Activated CD8-positive, alpha-beta T cell treated with anti-CD3 and anti-CD28 coated beads for 36 hours (primary cell): ENCODE measurements at regions not wholly inside any gene's neighbourhood (a gene's known extent, or its start where the extent isn't known, plus 50 kb on each side); places are given as distances from the start of the nearest gene placed in this dataset.

ENCODE experiments used
- ATAC-seq: fragments of 200-7000 bp; cut with Tn5 transposase; one replicate; pipeline ENCODE4 v1.10.0; 2021; ENCODE audit warnings: mild to moderate bottlenecking, moderate library complexity
- CTCF ChIA-PET: fragments of 350-600 bp; sonication (Branson Sonifier 250); formaldehyde crosslinking; loops from one replicate; lab custom pipeline; 2021; ENCODE audit warnings: antibody characterized with exemption; lab: Charles Lee
- POLR2A ChIA-PET: fragments of 350-600 bp; sonication (Branson Sonifier 250); formaldehyde crosslinking; loops from one replicate; lab custom pipeline; 2021; ENCODE audit warnings: antibody characterized with exemption; lab: Charles Lee
- DNase-seq: peaks from one replicate; pipeline ENCODE4 v3.0.0-alpha.2; 2020
- H3K27ac Mint-ChIP-seq: one replicate; pipeline ENCODE4 v1.8.0; 2021; ENCODE audit warnings: mild to moderate bottlenecking, mixed read lengths
- H3K27me3 Mint-ChIP-seq: one replicate; pipeline ENCODE4 v1.8.0; 2021; ENCODE audit warnings: mixed read lengths
- H3K36me3 Mint-ChIP-seq: one replicate; pipeline ENCODE4 v1.8.0; 2021; ENCODE audit warnings: low read depth, mixed read lengths
- H3K4me1 Mint-ChIP-seq: one replicate; pipeline ENCODE4 v1.8.0; 2021; ENCODE audit warnings: low read depth, mixed read lengths
- H3K4me3 Mint-ChIP-seq: one replicate; pipeline ENCODE4 v1.8.0; 2021; ENCODE audit warnings: mild to moderate bottlenecking, moderate library complexity, mixed read lengths
- H3K9me3 Mint-ChIP-seq: one replicate; pipeline ENCODE4 v1.8.0; 2021; ENCODE audit warnings: mixed read lengths
- intact Hi-C: fragments of 100-400 bp; cut with micrococcal nuclease; formaldehyde crosslinking; loops from one replicate; pipeline ENCODE4 v1.10.0; 2022
- TF ChIP-seq, protein P1 (sequence below): fragments of 200-600 bp; IDR thresholded peaks from one replicate; pipeline ENCODE4 v1.8.0; 2022; ENCODE audit warnings: antibody characterized with exemption, mild to moderate bottlenecking

DNA sequence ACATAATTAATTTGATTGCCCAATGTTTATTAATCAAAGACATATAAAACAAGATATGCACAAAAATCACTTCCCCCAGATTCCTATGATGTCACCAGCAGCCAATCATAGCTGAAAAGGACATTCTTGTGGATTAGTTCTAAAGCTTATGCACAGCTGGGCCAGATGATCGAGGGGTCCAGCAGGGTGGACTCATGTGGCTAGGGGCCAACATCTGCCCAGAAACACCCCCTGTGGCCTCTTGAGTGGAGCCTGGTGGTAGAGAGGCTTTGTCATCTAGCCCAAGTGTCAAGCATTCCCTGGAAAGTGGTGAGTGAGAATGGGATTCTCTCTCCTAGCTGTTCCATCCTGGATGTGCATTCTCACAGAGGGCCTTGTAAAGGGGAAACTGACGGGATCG is 590.0 kb downstream of the BCL11B start:
- H3K27ac Mint-ChIP-seq: no peak overlapping the region
- ChIA-PET CTCF (no interaction called here), POLR2A (no interaction called here)
- H3K4me3 Mint-ChIP-seq: no peak overlapping the region
- H3K36me3 Mint-ChIP-seq: no peaks in the 10 kb centered on the region
- no peaks in the 10 kb centered on the region for H3K4me1 Mint-ChIP-seq
- intact Hi-C loops: no loop called here
- H3K9me3 Mint-ChIP-seq: peaks cover 5% of the 10 kb centered on the region
- ATAC-seq: no peak
- no peak for DNase-seq
- TF ChIP-seq, protein P1, sequence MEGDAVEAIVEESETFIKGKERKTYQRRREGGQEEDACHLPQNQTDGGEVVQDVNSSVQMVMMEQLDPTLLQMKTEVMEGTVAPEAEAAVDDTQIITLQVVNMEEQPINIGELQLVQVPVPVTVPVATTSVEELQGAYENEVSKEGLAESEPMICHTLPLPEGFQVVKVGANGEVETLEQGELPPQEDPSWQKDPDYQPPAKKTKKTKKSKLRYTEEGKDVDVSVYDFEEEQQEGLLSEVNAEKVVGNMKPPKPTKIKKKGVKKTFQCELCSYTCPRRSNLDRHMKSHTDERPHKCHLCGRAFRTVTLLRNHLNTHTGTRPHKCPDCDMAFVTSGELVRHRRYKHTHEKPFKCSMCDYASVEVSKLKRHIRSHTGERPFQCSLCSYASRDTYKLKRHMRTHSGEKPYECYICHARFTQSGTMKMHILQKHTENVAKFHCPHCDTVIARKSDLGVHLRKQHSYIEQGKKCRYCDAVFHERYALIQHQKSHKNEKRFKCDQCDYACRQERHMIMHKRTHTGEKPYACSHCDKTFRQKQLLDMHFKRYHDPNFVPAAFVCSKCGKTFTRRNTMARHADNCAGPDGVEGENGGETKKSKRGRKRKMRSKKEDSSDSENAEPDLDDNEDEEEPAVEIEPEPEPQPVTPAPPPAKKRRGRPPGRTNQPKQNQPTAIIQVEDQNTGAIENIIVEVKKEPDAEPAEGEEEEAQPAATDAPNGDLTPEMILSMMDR: no peak
- peaks cover 3% of the 10 kb centered on the region for H3K27me3 Mint-ChIP-seq

DNA sequence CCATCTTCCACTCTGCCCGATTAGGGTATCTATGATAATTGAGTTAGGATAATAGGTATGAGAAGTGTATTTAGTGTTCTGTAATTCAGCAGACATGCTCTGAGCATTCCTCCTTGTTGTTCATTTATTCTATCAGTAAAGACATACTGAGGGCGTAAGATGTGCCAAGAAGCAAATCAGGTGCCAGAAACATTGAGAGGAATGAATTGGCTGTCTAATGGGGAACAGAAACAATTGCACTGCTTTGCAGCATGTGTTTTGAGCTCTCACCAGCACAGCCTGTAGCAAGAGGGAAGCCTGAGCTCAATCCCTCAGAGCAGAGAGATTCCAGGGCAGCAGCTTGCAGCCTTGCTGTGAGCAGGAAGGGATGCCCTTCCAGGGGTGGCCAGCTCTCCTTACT is 589.3 kb downstream of the BCL11B start:
- TF ChIP-seq, protein P1: no peak
- peaks cover 4% of the 10 kb centered on the region for H3K9me3 Mint-ChIP-seq
- POLR2A ChIA-PET: no interaction called here

DNA sequence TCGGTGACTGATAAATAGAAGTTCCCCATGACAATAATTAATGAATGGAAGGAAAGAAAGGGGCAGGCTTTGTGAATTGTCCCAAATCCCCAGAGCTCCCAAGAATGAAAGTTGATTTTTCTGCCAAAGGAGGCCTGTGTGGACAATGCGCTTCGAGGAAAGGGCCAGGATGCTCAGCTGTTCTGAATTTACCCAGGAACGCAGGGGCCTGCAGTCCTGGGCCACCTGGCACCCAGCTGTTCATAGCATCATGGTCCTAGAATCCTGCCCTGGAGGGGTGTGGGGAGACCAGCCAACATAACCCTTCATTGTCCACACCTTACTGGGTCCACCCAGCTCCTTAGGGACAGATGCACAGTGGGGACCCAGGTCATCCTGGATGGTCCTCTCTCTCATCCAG is 587.5 kb downstream of the BCL11B start:
- TF ChIP-seq, protein P1: no peak
- Mint-ChIP-seq H3K27me3 (no peaks in the 10 kb centered on the region), H3K9me3 (no peaks in the 10 kb centered on the region), H3K36me3 (no peaks in the 10 kb centered on the region), H3K4me3 (no peak overlapping the region), H3K27ac (no peak overlapping the region), H3K4me1 (no peaks in the 10 kb centered on the region)
- DNase-seq (no peak), ATAC-seq (no peak)
- ChIA-PET CTCF (no interaction called here), POLR2A (no interaction called here)
- intact Hi-C loops: no loop called here

More for the DNA sequence above, 589.3 kb downstream of the BCL11B start:
- no peak overlapping the region for H3K27ac Mint-ChIP-seq
- CTCF ChIA-PET: no interaction called here
- no peaks in the 10 kb centered on the region for H3K4me1 Mint-ChIP-seq
- ATAC-seq (no peak), DNase-seq (no peak)
- H3K4me3 Mint-ChIP-seq: no peak overlapping the region
- H3K27me3 Mint-ChIP-seq: peaks cover 3% of the 10 kb centered on the region
- H3K36me3 Mint-ChIP-seq: no peaks in the 10 kb centered on the region
- intact Hi-C loops: no loop called here

DNA sequence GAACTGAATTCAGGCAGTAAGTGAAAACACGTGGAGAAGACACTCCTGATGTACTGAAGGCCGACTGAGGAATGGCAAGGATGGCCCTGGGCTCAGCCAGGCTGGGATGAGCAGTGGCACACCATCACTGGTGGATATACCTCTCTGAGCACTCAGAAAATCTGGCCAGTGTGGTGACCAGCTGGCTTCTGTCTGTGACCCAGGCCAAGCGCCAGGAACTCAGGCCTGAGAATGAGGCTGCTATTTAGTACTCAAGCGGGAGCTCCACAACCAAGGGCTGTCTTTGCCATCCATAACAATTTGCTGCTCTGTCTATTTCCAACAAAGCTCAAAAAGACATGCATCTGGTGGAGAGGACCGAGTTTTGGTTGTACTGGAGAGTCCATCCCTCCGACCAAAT is 586.3 kb downstream of the BCL11B start:
- ATAC-seq (no peak), DNase-seq (no peak)
- ChIA-PET POLR2A (no interaction called here), CTCF (no interaction called here)
- Mint-ChIP-seq H3K4me3 (no peak overlapping the region), H3K4me1 (no peaks in the 10 kb centered on the region), H3K27me3 (no peaks in the 10 kb centered on the region), H3K9me3 (no peaks in the 10 kb centered on the region), H3K27ac (no peak overlapping the region), H3K36me3 (no peaks in the 10 kb centered on the region)
- intact Hi-C loops: no loop called here
- TF ChIP-seq, protein P1: no peak

DNA sequence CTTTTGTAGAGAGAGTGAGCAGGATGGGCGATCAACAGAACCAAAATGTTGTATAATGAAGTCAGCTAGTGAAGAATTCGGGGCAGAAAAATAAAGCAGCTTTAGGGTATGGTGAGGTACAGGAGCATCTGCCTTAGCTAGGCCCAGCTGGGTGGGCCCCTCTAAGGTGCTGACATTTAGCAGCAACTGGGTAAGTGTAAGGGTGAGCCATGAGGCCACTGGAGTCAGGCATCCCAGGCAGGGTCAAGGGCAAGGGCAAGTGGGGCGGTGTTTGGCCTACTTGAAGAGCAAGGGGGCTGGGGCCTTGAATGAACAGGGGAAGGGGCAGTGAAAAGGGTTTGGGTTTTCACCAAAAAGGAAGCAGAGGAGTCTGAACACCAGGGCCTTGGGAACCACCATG is 583.6 kb downstream of the BCL11B start:
- TF ChIP-seq, protein P1: no peak
- Mint-ChIP-seq H3K4me3 (no peak overlapping the region), H3K27me3 (no peaks in the 10 kb centered on the region), H3K4me1 (no peaks in the 10 kb centered on the region), H3K9me3 (no peaks in the 10 kb centered on the region), H3K36me3 (no peaks in the 10 kb centered on the region), H3K27ac (no peak overlapping the region)
- intact Hi-C loops: no loop called here
- POLR2A ChIA-PET: no interaction called here
- DNase-seq (no peak), ATAC-seq (no peak)
- CTCF ChIA-PET: no interaction called here
